ENCODE measurements at regions not wholly inside any gene's neighbourhood (a gene's known extent, or its start where the extent isn't known, plus 50 kb on each side); places are given as distances from the start of the nearest gene placed in this dataset.

DNA sequence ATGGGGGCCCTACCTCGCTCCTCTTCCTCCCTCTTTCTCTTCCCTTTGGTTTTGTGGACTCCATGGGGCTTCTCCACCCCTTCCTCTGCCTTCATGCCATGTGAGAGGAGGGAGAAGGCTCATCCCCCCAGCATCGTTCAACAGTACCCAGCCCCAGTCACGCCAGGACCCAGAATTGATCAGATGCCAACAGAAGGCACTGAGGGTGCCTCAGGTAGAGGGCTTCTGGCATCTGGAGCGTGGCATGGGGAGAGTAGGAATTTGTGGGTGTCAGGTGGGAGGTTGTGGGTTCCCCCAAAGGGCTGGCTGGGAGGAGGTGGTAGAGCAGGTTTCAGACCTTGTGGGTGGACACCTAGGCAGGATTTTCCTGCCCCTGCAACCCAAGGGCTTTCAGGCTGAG lies 122.0 kb downstream of the TWIST2 start:
- Histone ChIP-seq H4K20me1 (ENCODE audit: insufficient read depth, low read length) (no peaks in the 10 kb centered on the region), H2BK120ac (ENCODE audit: low read depth, low read length) (no peak overlapping the region), H3K14ac (replicated peaks; ENCODE audit: low read depth, low read length) (no peak overlapping the region), H3K27ac (ENCODE audit: insufficient read depth, low read length) (no peak overlapping the region), H3K79me1 (ENCODE audit: low read depth in 1 of 2, low read length in 2 of 2) (no peaks in the 10 kb centered on the region), H3K4me3 (ENCODE audit: insufficient read depth, low read depth, low read length) (no peak overlapping the region), H3K4ac (ENCODE audit: low read depth, low read length) (no peak overlapping the region), H3K9me3 (ENCODE audit: control insufficient read depth, insufficient read depth, low read length) (no peaks in the 10 kb centered on the region), H3K4me1 (ENCODE audit: control insufficient read depth, insufficient read depth, low read length) (peaks cover 8% of the 10 kb centered on the region), H2BK15ac (ENCODE audit: low read depth, low read length) (no peak overlapping the region), H3K56ac (ENCODE audit: extremely low read depth, insufficient read depth, low read length) (no peak overlapping the region), H4K5ac (ENCODE audit: low read depth, low read length) (no peak overlapping the region), H3K4me2 (ENCODE audit: low read depth, low read length) (no peak overlapping the region), H3K23ac (ENCODE audit: low read depth, low read length) (no peak overlapping the region), H4K8ac (ENCODE audit: low read depth in 2 of 2, low read length in 2 of 2) (no peak overlapping the region), H3K18ac (ENCODE audit: low read depth, low read length) (no peak overlapping the region), H3K9me1 (ENCODE audit: insufficient read depth, low read length) (peaks cover 1% of the 10 kb centered on the region; the same call in 1 of the 2 replicates), H2AK5ac (ENCODE audit: low read depth, low read length) (peak overlapping the region; percentile 39; the same call in 1 of the 2 replicates), H2AFZ (replicated peaks; ENCODE audit: low read length, poor library complexity) (no peak overlapping the region), H2AK9ac (replicated peaks; ENCODE audit: low read depth, low read length, poor library complexity) (no peak overlapping the region), H2BK20ac (ENCODE audit: low read depth, low read length) (no peak overlapping the region), H3K9ac (ENCODE audit: low read depth, low read length) (no peak overlapping the region), H4K91ac (ENCODE audit: insufficient read depth, low read depth, low read length) (no peak overlapping the region), H3K27me3 (ENCODE audit: control insufficient read depth, insufficient read depth, low read length) (no peaks in the 10 kb centered on the region; the same call in 1 of the 2 replicates), H2BK5ac (ENCODE audit: low read depth, low read length, poor library complexity, severe bottlenecking) (no peak overlapping the region), H3K36me3 (ENCODE audit: control insufficient read depth, insufficient read depth, low read length) (no peaks in the 10 kb centered on the region)
- intact Hi-C loops (cut with micrococcal nuclease), result loop anchor here (10.0 kb wide), 2 partner anchors 185 to 245 kb away; no protein-coding TSS in a partner anchor
- no CpG with 5 or more reads among the region's 4 CpGs for WGBS, 2 experiments (ENCODE audit: extremely low coverage in 2 of 2, insufficient read length in 1 of 2)
- ChIA-PET POLR2A (ENCODE audit: unreplicated experiment) (no interaction called here), CTCF (no interaction called here)
- TF ChIP-seq CTCF (conservative IDR thresholded peaks at IDR 0.05; ENCODE audit: low read depth, low read length), result no peak
- DNase-seq (no peak), ATAC-seq (ENCODE audit: low read depth) (no peak)
- BruUV-seq (replicated peaks), result no TSS peak
- dilution Hi-C loops (cut with HindIII; ENCODE audit: low sequenced_read_pairs, unreplicated experiment), result no loop called here
- in situ Hi-C loops (cut with MboI; ENCODE audit: low sequenced_read_pairs), result loop anchor here (25.0 kb wide), 1 partner anchor 608 kb away; no protein-coding TSS in a partner anchor
